VCaP (cell line): ENCODE measurements at regions not wholly inside any gene's neighbourhood (a gene's known extent, or its start where the extent isn't known, plus 50 kb on each side); places are given as distances from the start of the nearest gene placed in this dataset.
"Not testable (repeated sequence)": the region's sequence is repeated elsewhere in the genome, so short reads cannot be mapped to it uniquely, and the experiment has no call there.

Experiments
- H3K27ac ChIP-seq: fragments of 450-650 bp; 2 replicates; pipeline ENCODE4 v1.5.1; 2017
- CTCF ChIP-seq: fragments of 450-650 bp; conservative IDR thresholded peaks from 2 replicates; pipeline ENCODE4 v1.5.1; 2017; ENCODE audit warnings: mild to moderate bottlenecking, moderate library complexity

- no peak for TF ChIP-seq CTCF
- no peak overlapping the region for H3K27ac ChIP-seq
Observed at GRCh38 chr2:175686002-175686401, 316.1 kb downstream of the LNPK start.

- no peak overlapping the region for H3K27ac ChIP-seq
- TF ChIP-seq CTCF = no peak
Observed at GRCh38 chr2:175684466-175684865, 317.6 kb downstream of the LNPK start.

- TF ChIP-seq CTCF = no peak
- H3K27ac ChIP-seq = no peak overlapping the region
Observed at GRCh38 chr2:175679728-175680127, 322.3 kb downstream of the LNPK start.

GRCh38 chr2:175679231-175679630, 322.8 kb downstream of the LNPK start:
- TF ChIP-seq CTCF = no peak
- no peak overlapping the region for H3K27ac ChIP-seq

- no peak for TF ChIP-seq CTCF
Observed at GRCh38 chr2:175677880-175678279, 324.2 kb downstream of the LNPK start.

GRCh38 chr2:175676813-175677212, 325.3 kb downstream of the LNPK start:
- no peak overlapping the region for H3K27ac ChIP-seq
- TF ChIP-seq CTCF = no peak

More at GRCh38 chr2:175677880-175678279, 324.2 kb downstream of the LNPK start:
- H3K27ac ChIP-seq = no peak overlapping the region

- not testable (repeated sequence) for H3K27ac ChIP-seq
Observed at GRCh38 chr2:175668804-175669203, 333.3 kb downstream of the LNPK start.

- TF ChIP-seq CTCF = no peak
- no peak overlapping the region for H3K27ac ChIP-seq
Observed at GRCh38 chr2:175662335-175662734, 339.7 kb downstream of the LNPK start.
